ENCODE measurements at regions not wholly inside any gene's neighbourhood (a gene's known extent, or its start where the extent isn't known, plus 50 kb on each side); places are given as distances from the start of the nearest gene placed in this dataset.

DNA sequence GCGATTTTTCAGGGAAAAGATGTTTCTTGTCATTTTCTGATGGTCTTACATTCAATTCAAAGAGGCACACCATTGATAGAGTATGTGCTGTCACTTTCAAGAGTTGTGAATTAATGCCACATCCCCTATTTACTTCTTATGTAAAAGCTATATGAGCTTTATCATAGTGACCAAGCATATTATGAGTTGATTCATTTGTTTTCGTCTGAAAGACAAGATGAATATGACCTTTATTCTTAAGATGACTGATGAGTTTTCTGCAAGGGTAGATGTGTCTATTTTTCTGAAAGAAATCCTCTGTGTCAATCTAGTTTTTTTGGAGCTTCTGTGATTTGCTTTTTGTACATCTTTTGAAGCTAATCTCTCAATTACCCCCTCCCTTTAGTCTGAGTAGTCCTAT lies 676.3 kb upstream of the ARGLU1 start:
- no peak overlapping the region for H3K4me3 ChIP-seq
- H3K9me3 ChIP-seq (ENCODE audit: low read depth, low read length), result no peaks in the 10 kb centered on the region
- no peaks in the 10 kb centered on the region for H3K36me3 ChIP-seq (ENCODE audit: insufficient read depth, low read length)
- DNase-seq (ENCODE audit: low read depth, low spot score), result no peak
- H3K27ac ChIP-seq, result no peak overlapping the region
- H3K9ac ChIP-seq (ENCODE audit: insufficient read length), result no peak overlapping the region
- no peak for TF ChIP-seq FOXP2 (optimal IDR thresholded peaks at IDR 0.05; ENCODE audit: control extremely low read depth, extremely low read length, insufficient read depth)
- no peak for TF ChIP-seq EZH2 (IDR thresholded peaks at IDR 0.05)
- no peak for TF ChIP-seq POLR2AphosphoS5 (IDR thresholded peaks at IDR 0.05; ENCODE audit: borderline replicate concordance, low read depth, low read length)

DNA sequence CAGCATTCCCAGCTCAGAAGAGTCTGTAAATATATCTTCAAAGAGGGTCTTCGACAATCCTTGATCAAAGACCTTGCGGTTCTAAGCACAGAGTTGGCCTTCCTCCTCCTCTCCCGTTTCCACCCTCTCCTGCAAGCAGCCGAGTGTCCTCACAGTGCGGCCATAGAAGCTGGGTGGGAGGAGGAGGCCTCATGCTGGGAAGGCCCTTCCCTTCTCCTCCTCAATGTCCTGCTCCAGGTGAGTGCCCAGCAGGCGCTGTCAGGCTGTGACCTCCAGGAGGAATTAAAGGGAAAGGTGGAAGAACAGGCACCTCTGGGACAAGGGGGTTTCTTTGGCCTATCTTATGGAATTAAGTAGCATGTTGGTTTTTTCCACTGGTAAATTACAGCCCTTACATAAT lies 674.2 kb upstream of the ARGLU1 start:
- TF ChIP-seq FOXP2 (optimal IDR thresholded peaks at IDR 0.05; ENCODE audit: control extremely low read depth, extremely low read length, insufficient read depth), result no peak
- TF ChIP-seq EZH2 (IDR thresholded peaks at IDR 0.05), result no peak
- TF ChIP-seq POLR2AphosphoS5 (IDR thresholded peaks at IDR 0.05; ENCODE audit: borderline replicate concordance, low read depth, low read length), result no peak
- Histone ChIP-seq H3K36me3 (ENCODE audit: insufficient read depth, low read length) (no peaks in the 10 kb centered on the region), H3K27ac (no peak overlapping the region), H3K4me3 (no peak overlapping the region), H3K9ac (ENCODE audit: insufficient read length) (no peak overlapping the region), H3K9me3 (ENCODE audit: low read depth, low read length) (no peaks in the 10 kb centered on the region)
- DNase-seq (ENCODE audit: low read depth, low spot score), result no peak

DNA sequence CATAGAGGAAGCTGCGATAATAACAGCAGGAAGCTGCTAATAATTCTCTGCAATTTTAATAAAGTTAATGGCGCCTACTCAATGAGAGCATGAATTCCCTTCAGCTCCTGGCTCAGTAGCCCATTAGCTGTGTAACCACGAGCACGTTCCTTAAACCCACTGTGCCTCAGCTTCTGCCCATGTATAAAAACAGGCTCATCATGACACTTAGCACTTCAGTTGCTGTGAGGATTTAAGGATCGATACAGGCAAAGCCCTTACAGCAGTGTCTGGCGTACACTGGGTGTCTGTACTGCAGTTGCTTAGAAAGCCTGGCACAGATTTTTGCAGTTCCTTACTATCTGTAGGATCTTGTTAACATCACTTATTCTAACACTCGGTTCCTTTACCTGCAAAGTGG lies 673.4 kb upstream of the ARGLU1 start:
- H3K9ac ChIP-seq (ENCODE audit: insufficient read length), result no peak overlapping the region
- no peak for DNase-seq (ENCODE audit: low read depth, low spot score)
- no peak overlapping the region for H3K27ac ChIP-seq
- TF ChIP-seq FOXP2 (optimal IDR thresholded peaks at IDR 0.05; ENCODE audit: control extremely low read depth, extremely low read length, insufficient read depth), result no peak
- no peak for TF ChIP-seq POLR2AphosphoS5 (IDR thresholded peaks at IDR 0.05; ENCODE audit: borderline replicate concordance, low read depth, low read length)
- no peak for TF ChIP-seq EZH2 (IDR thresholded peaks at IDR 0.05)
- H3K36me3 ChIP-seq (ENCODE audit: insufficient read depth, low read length), result no peaks in the 10 kb centered on the region
- H3K4me3 ChIP-seq, result no peak overlapping the region
- H3K9me3 ChIP-seq (ENCODE audit: low read depth, low read length), result no peaks in the 10 kb centered on the region

DNA sequence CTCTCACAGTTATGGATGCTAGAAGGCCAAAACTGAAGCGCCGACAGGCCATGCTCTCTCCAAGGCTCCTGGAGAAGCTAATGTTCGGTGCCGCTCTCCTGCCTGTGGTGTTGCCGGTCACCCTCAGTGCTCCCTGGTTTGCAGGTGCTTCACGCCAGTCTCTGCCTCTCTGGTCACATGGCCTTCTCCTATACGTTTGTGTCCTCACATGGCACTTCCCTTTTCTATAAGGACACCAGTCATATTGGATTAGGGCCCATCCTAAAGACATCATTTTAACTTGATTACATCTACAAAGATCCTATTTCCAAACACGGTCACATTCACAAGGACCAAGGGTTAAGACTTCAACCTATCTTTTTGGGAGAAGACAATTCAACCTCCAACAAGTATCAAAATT lies 671.3 kb upstream of the ARGLU1 start:
- TF ChIP-seq POLR2AphosphoS5 (IDR thresholded peaks at IDR 0.05; ENCODE audit: borderline replicate concordance, low read depth, low read length), result no peak
- TF ChIP-seq EZH2 (IDR thresholded peaks at IDR 0.05), result no peak
- no peak for TF ChIP-seq FOXP2 (optimal IDR thresholded peaks at IDR 0.05; ENCODE audit: control extremely low read depth, extremely low read length, insufficient read depth)
- H3K4me3 ChIP-seq, result no peak overlapping the region
- no peak for DNase-seq (ENCODE audit: low read depth, low spot score)
- no peaks in the 10 kb centered on the region for H3K36me3 ChIP-seq (ENCODE audit: insufficient read depth, low read length)
- H3K9me3 ChIP-seq (ENCODE audit: low read depth, low read length), result no peaks in the 10 kb centered on the region
- H3K9ac ChIP-seq (ENCODE audit: insufficient read length), result no peak overlapping the region
- H3K27ac ChIP-seq, result no peak overlapping the region

DNA sequence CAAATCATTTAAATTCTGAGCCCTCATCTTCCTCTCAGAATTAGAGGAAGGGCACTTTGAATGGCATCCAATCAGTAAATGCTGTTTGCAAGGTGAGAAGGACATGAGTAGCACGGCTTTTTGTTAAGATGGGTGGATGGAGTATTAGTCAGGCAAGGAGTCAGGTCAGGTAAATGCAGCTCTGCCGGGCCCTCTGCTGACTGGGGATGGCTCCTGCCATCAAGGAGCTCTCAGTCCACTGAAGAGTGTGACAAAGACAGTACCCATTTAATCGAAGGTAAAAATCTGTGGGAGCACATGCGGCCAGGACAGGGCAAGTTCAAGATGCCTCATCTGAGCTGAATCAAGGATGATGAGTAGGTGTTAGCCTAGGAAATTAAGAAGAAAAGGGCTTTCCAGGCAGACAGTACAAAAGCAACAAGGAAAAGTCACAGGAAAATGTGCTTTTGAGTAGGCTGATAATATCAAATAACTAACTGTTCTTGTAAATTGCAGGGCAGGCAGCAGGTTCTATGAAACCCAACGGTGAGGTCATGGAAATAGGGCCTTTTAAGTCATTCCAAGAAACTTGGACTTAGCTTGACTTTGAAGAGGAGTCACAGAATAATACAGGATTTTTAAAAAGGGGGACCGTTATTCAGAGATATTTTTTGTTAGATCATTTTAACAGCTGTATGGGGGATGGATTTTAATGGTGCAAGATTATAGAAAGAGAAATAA lies 670.5 kb upstream of the ARGLU1 start:
- no peak overlapping the region for H3K27ac ChIP-seq
- no peaks in the 10 kb centered on the region for H3K9me3 ChIP-seq (ENCODE audit: low read depth, low read length)
- no peak for DNase-seq (ENCODE audit: low read depth, low spot score)
- no peak overlapping the region for H3K4me3 ChIP-seq
- no peak for TF ChIP-seq POLR2AphosphoS5 (IDR thresholded peaks at IDR 0.05; ENCODE audit: borderline replicate concordance, low read depth, low read length)
- TF ChIP-seq EZH2 (IDR thresholded peaks at IDR 0.05), result no peak
- TF ChIP-seq FOXP2 (optimal IDR thresholded peaks at IDR 0.05; ENCODE audit: control extremely low read depth, extremely low read length, insufficient read depth), result no peak
- no peaks in the 10 kb centered on the region for H3K36me3 ChIP-seq (ENCODE audit: insufficient read depth, low read length)
- H3K9ac ChIP-seq (ENCODE audit: insufficient read length), result no peak overlapping the region

DNA sequence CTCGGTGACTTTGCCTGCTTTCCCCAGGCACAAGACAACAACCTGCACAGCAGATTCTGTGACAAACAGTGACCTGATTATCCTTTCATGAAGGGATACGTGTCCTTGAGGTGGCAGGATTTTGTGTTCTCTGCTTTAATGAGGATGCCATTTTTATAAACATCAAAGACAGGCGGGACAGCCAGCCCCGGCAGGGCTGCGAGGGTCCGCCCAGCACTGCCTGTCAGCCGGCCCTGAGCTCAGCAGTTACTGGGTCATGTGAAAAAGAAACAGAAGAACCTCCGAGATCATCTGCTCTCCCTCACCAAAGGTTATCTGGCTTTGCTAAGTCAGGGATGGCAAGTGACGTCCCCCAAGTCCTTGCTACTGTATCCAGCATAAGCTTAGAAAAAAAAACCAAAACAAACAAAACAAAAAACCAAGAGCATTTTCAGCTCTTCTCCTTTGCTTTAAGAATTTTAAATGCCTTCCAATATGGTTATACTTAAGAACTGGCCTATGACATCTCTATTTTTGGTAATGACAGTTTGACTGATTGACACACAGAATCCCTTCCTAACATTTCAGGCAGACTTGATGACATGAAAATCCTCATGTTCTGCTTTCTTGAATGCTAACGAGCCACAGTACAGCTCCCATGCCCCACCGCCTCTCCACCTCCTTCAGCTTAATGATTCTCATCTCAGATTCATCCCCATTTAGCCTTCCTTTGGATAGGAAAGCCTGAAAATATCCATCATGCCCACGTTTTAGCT lies 666.6 kb upstream of the ARGLU1 start:
- TF ChIP-seq FOXP2 (optimal IDR thresholded peaks at IDR 0.05; ENCODE audit: control extremely low read depth, extremely low read length, insufficient read depth), result no peak
- no peak for TF ChIP-seq EZH2 (IDR thresholded peaks at IDR 0.05)
- no peak for TF ChIP-seq POLR2AphosphoS5 (IDR thresholded peaks at IDR 0.05; ENCODE audit: borderline replicate concordance, low read depth, low read length)
- no peak overlapping the region for H3K9ac ChIP-seq (ENCODE audit: insufficient read length)
- no peak for DNase-seq (ENCODE audit: low read depth, low spot score)
- H3K4me3 ChIP-seq, result no peak overlapping the region
- H3K9me3 ChIP-seq (ENCODE audit: low read depth, low read length), result no peaks in the 10 kb centered on the region
- no peak overlapping the region for H3K27ac ChIP-seq
- no peaks in the 10 kb centered on the region for H3K36me3 ChIP-seq (ENCODE audit: insufficient read depth, low read length)

DNA sequence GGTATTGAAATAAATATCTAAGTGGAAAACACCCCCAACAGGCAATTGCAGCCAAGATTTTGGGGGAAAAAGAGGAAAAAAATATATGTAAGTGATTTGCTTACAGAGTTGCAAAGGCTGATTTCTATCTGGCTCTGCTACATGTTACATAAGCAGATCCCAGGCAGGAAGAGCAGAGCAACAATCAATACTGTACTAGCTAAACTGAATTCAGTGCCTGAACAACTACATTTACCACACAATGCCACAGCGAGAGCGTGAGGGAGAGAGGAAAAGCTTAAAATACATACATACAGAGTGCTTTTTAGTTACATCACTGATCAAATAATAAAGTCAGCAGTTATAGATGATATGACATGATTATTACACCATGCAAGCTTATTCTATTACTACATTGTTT lies 665.6 kb upstream of the ARGLU1 start:
- H3K4me3 ChIP-seq, result no peak overlapping the region
- no peaks in the 10 kb centered on the region for H3K9me3 ChIP-seq (ENCODE audit: low read depth, low read length)
- H3K27ac ChIP-seq, result no peak overlapping the region
- TF ChIP-seq EZH2 (IDR thresholded peaks at IDR 0.05), result no peak
- TF ChIP-seq POLR2AphosphoS5 (IDR thresholded peaks at IDR 0.05; ENCODE audit: borderline replicate concordance, low read depth, low read length), result no peak
- no peak for TF ChIP-seq FOXP2 (optimal IDR thresholded peaks at IDR 0.05; ENCODE audit: control extremely low read depth, extremely low read length, insufficient read depth)
- no peak overlapping the region for H3K9ac ChIP-seq (ENCODE audit: insufficient read length)
- no peaks in the 10 kb centered on the region for H3K36me3 ChIP-seq (ENCODE audit: insufficient read depth, low read length)
- no peak for DNase-seq (ENCODE audit: low read depth, low spot score)

DNA sequence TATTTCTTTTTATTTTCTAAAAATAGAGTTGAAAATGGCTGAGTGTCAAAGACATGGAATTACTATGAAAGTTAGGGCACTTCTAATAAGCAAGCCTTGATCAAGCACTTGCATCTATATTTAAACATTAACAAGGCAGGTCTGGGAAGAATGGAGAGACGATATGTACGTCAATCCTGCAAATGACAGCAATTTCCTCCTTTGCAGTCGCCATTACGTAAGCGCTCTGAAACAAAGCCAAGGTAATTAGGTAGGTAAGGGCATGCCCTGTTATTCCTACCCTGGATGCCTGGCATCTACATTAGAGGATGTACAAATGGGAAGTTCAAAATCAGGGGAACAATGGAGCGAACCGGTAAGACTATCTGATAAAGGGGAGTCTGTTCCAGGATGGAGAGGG lies 664.0 kb upstream of the ARGLU1 start:
- Histone ChIP-seq H3K4me3 (no peak overlapping the region), H3K9me3 (ENCODE audit: low read depth, low read length) (no peaks in the 10 kb centered on the region), H3K27ac (no peak overlapping the region), H3K36me3 (ENCODE audit: insufficient read depth, low read length) (no peaks in the 10 kb centered on the region), H3K9ac (ENCODE audit: insufficient read length) (no peak overlapping the region)
- DNase-seq (ENCODE audit: low read depth, low spot score), result no peak
- TF ChIP-seq POLR2AphosphoS5 (IDR thresholded peaks at IDR 0.05; ENCODE audit: borderline replicate concordance, low read depth, low read length), result no peak
- TF ChIP-seq FOXP2 (optimal IDR thresholded peaks at IDR 0.05; ENCODE audit: control extremely low read depth, extremely low read length, insufficient read depth), result no peak
- TF ChIP-seq EZH2 (IDR thresholded peaks at IDR 0.05), result no peak

Data from SK-N-MC (cell line).